Keratinocyte (primary cell): ENCODE measurements at regions not wholly inside any gene's neighbourhood (a gene's known extent, or its start where the extent isn't known, plus 50 kb on each side); places are given as distances from the start of the nearest gene placed in this dataset.

Experiments used
- EZH2 ChIP-seq: IDR thresholded peaks from one replicate; pipeline ENCODE4 v1.6.1; 2012; ENCODE audit warnings: inconsistent platforms, mild to moderate bottlenecking, low read length, moderate library complexity
- TF ChIP-seq, protein P1 (sequence below), 3 experiments: IDR thresholded peaks in 1 of 3; conservative IDR thresholded peaks in 1 of 3; optimal IDR thresholded peaks in 1 of 3; 2 replicates in 2 of 3; 3 replicates in 1 of 3; pipeline versions ENCODE3 to v1.5.1; 2011; ENCODE audit warnings: low read length in 3 of 3, mild to moderate bottlenecking in 3 of 3, moderate library complexity in 2 of 3, control low read depth in 1 of 3, inconsistent platforms in 1 of 3; ENCODE audit not compliant: insufficient read depth in 2 of 3; ENCODE audit errors: extremely low read depth in 1 of 3

DNA sequence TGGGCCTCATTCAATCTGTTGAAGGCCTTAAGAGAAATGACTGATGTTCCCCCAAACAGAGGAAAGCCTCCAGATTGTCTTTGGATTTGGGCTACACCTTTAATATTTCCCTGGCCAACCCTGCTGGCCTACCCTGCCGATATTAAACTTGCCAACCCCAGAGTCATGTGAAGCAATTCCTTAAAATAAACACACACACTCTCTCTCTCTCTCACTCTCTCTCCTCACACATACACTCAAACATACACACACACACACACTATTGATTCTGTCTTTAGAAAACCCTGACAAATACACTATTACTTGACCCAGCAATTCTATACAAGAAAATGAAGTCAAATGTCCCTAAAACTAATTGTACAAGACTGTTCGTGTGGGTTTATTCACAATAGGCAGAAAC, 109.9 kb upstream of the ST8SIA2 start:
- TF ChIP-seq EZH2 = no peak
- TF ChIP-seq, protein P1, sequence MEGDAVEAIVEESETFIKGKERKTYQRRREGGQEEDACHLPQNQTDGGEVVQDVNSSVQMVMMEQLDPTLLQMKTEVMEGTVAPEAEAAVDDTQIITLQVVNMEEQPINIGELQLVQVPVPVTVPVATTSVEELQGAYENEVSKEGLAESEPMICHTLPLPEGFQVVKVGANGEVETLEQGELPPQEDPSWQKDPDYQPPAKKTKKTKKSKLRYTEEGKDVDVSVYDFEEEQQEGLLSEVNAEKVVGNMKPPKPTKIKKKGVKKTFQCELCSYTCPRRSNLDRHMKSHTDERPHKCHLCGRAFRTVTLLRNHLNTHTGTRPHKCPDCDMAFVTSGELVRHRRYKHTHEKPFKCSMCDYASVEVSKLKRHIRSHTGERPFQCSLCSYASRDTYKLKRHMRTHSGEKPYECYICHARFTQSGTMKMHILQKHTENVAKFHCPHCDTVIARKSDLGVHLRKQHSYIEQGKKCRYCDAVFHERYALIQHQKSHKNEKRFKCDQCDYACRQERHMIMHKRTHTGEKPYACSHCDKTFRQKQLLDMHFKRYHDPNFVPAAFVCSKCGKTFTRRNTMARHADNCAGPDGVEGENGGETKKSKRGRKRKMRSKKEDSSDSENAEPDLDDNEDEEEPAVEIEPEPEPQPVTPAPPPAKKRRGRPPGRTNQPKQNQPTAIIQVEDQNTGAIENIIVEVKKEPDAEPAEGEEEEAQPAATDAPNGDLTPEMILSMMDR (optimal IDR thresholded peaks at IDR 0.05 in 1 of 3, IDR thresholded peaks at IDR 0.05 in 1 of 3, conservative IDR thresholded peaks at IDR 0.05 in 1 of 3; ENCODE audit: extremely low read depth in 1 of 3, insufficient read depth in 2 of 3, low read length in 3 of 3) = no peak
